Right lobe of liver (tissue), 4 donors: ENCODE measurements at regions not wholly inside any gene's neighbourhood (a gene's known extent, or its start where the extent isn't known, plus 50 kb on each side); places are given as distances from the start of the nearest gene placed in this dataset.

ENCODE experiments used
- POLR2A ChIP-seq: fragments of 450-650 bp; IDR thresholded peaks from one replicate; pipeline ENCODE4 v1.6.1; 2017; ENCODE audit warnings: antibody characterized with exemption, mild to moderate bottlenecking
- TF ChIP-seq, protein P1 (sequence below), 4 donors: fragments of 200-600 bp in 3 of 4; fragments of 450-650 bp in 1 of 4; IDR thresholded peaks; one replicate each; pipeline versions ENCODE4 v1.5.1 to v1.8.0; 2016 to 2022; ENCODE audit warnings: antibody characterized with exemption in 4 of 4, mild to moderate bottlenecking in 2 of 4
- donor health status: DM: no; HTN: no; CAD: no.
- donor health status: DM: no; HTN: no; CAD: no.
- donor health status: DM: no; HTN: yes; CAD: no.

DNA sequence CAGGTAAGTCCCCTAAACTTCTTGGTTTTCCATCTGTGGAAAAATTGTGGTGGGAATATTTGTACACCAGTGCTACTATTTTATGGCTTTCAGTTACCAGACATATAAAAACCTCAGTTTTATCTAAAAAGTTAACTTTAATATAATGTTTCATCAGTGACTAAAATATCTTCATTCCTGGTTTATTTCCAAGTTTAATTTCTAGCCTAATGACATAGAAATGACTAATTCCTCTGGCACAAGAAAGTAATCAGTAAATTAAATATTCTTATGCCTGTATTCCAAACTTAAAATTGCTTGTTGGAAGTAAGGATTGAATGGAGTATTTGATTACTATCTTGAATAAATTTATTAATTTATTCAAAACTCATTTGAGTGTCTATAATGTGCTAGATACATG, 757.0 kb downstream of the CDH11 start:
- no peak for TF ChIP-seq POLR2A
- TF ChIP-seq, protein P1, sequence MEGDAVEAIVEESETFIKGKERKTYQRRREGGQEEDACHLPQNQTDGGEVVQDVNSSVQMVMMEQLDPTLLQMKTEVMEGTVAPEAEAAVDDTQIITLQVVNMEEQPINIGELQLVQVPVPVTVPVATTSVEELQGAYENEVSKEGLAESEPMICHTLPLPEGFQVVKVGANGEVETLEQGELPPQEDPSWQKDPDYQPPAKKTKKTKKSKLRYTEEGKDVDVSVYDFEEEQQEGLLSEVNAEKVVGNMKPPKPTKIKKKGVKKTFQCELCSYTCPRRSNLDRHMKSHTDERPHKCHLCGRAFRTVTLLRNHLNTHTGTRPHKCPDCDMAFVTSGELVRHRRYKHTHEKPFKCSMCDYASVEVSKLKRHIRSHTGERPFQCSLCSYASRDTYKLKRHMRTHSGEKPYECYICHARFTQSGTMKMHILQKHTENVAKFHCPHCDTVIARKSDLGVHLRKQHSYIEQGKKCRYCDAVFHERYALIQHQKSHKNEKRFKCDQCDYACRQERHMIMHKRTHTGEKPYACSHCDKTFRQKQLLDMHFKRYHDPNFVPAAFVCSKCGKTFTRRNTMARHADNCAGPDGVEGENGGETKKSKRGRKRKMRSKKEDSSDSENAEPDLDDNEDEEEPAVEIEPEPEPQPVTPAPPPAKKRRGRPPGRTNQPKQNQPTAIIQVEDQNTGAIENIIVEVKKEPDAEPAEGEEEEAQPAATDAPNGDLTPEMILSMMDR (IDR thresholded peaks at IDR 0.05) = no peak
